GM19395 (cell line): ENCODE measurements at regions not wholly inside any gene's neighbourhood (a gene's known extent, or its start where the extent isn't known, plus 50 kb on each side); places are given as distances from the start of the nearest gene placed in this dataset.

Experiments
- ATAC-seq: cut with Tn5 transposase; IDR thresholded peaks from one replicate; pipeline ENCODE4 v1.9.1; 2021; ENCODE audit warnings: mild to moderate bottlenecking, moderate library complexity; ENCODE audit not compliant: unreplicated experiment

DNA sequence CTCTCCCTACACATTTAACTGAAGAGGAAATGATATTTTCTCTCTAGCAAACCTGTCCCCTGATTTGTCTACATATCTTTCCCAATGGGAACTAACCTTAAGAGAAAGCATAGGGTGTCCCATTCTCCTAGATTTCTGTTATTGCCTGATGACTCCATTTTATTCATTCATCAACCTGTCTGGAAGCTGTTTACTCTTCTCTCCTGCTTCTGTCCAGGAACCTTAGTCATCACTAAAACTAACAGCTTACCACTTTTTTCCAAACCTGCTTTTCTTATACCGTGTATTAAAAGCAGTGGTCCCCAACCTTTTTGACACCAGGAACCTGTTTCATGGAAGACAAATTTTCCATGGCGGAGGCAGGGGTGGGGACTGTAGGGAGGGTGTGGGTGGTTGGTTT, 473.3 kb upstream of the PCDH15 start:
- ATAC-seq: no peak

DNA sequence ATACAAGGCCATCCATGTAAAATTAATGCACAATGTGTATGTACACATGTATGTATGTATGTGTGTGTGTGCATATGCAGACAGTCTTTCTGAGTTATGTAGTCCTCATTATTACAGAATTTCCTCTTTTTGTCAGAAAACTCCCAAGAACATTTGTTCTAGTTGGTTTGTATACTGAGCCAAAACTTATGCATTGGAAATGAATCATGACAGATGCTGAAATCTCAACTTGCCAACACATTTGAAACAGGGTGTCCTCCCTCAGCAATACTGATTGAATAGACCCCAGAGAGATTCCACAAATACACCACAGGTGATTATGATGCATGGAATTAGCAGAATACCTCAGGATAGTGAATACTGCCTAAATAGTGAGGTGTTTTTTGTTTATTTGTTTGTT, 472.9 kb upstream of the PCDH15 start:
- ATAC-seq: no peak

DNA sequence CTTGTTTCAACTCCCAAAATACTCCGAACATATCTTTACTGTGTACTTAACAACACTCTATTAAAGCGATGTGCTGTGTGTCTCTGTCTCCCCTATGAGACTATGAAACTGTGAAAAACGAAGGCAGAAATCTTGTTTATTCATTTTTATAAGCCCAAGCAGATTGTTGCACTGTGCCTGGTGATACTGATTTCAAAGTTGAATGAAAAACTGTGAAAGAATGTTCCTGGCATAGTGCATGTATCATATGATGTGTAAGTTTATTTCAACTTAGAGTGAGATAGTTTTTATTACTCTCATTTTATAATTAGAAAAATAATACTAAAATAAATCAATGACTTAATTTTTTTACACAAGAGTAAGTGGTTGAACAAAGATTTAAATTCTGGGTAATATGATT, 471.9 kb upstream of the PCDH15 start:
- ATAC-seq: no peak

GRCh38 chr10:55266797-55267196, 465.8 kb upstream of the PCDH15 start:
- no peak for ATAC-seq

GRCh38 chr10:55263327-55263726, 462.3 kb upstream of the PCDH15 start:
- ATAC-seq: no peak

- ATAC-seq: no peak
Measured at GRCh38 chr10:55242544-55242943, 441.5 kb upstream of the PCDH15 start.

DNA sequence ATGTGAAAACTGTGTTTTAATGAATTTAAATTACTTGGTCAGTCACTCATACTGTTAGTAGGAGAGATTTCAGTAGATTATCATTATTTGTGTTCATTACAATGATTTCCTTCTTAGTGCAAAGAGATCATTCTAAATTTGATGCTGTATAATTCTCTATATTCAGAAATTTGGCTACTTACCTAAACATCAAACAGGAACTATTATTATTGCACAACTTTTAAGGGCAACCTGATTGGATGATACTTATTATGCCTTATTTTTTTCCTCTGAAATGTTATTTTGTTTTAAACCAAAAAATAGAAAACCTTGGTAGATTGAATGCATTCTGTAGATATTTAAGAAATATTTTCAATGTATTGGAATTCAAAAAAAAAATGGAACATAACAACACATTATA, 436.4 kb upstream of the PCDH15 start:
- ATAC-seq: no peak

DNA sequence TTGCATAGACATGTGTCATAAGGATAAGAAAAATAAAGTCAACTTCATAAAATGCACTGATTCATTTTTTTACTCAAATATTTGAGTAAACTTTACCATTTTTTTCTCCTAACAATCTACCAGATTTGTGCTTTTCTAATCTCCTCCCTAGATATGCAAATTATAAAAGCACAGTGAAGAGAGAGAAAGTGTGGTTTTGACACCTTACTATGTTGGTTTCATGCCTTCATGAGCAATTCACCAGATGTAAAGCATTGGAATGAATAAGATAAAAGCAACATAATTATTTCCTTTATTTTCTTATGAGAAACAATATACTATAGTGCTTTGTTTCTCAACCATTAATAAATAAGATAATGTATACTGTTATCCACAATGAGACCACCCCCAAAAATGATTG, 432.5 kb upstream of the PCDH15 start:
- peak; percentile 90 for ATAC-seq

DNA sequence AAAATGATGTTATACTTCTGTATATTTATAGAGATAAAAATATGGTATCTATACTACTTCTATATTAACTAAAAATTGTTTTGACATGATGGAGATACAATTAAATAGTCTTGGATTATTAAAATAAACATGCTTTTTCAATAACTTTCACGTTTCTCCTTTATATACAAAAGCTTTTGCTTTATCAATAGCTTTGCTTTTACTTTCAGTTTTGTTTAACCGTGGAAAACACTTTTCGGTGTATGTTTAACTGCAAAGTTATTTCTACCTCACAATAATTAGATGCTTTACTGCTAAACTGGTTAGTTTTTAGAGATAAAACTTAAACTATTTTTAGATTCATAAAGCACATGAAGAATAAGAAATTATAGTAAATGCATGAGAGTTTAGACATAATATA, 432.1 kb upstream of the PCDH15 start:
- ATAC-seq: no peak

- no peak for ATAC-seq
Measured at GRCh38 chr10:55232553-55232952, 431.5 kb upstream of the PCDH15 start.

DNA sequence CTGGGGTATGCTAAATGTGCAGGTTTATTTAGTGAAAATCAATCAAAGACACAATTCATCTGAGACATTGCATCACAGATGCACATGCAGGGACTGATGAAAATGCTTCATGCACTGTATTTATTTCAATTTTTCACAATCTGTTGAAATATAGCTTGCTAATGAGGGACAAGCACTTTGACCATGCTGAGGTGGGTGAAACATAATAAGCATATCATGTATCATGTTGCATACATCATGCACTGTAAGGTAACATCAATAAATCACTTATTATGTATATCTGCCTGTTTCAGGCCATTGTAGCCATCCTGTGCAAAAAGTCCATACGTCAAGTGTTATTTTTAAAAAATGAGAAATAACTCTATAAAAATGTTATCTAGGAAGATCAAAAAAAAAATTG, 426.9 kb upstream of the PCDH15 start:
- no peak for ATAC-seq

GRCh38 chr10:55224007-55224781, 423.2 kb upstream of the PCDH15 start:
- no peak for ATAC-seq

DNA sequence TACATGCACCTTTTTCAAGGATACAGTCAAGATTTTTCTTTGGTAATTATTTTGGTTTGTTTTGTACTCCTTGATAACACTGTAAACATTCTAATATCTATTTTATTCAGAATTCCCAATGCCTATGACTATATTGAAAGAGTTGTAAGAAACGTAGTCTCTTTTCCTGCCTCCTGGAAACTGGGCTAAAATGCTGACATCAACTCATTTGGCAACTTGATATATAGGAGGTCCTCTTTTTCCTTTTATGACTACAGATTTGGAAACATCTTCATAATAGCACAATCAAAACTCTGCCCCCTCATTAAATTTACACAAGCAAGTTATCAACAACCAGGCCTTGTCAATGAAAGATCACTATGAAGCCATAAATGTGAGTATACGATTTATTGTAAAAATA, 422.3 kb upstream of the PCDH15 start:
- no peak for ATAC-seq

DNA sequence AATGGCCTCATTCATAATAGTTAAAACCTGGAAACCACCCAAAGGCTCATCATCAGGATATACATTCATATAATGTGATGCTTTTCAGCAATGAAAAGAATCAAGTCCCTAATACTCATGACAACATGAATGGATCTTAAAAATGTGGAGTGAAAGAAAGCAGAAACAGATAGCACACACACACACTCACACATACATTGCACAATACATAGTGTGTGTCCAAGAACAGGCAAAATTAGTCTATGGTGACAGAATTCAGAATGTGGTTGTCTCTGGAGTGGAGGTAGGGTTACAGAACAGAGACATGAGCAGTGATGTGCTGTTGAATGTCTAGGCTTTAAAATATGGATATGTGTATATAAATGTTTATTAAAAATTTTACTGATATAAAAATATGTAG, 419.9 kb upstream of the PCDH15 start:
- no peak for ATAC-seq

DNA sequence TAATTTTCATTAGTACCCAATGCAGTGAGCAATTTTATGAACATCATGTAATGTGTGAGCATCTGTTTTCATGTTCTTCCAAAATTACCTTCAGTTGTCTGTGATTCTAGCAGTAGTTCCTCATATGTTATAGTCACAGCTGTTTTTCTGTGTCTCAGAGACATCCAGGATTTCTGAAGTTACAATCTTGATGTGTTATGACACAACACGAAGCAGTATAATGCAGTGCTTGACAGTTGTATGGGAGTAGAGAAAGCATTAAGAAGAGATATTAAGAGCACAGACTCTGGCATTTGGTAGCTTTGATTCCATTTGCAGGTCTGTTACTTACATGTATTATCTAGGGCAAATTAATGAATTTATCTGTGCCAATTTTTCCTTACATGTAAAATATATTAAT, 414.7 kb upstream of the PCDH15 start:
- no peak for ATAC-seq

DNA sequence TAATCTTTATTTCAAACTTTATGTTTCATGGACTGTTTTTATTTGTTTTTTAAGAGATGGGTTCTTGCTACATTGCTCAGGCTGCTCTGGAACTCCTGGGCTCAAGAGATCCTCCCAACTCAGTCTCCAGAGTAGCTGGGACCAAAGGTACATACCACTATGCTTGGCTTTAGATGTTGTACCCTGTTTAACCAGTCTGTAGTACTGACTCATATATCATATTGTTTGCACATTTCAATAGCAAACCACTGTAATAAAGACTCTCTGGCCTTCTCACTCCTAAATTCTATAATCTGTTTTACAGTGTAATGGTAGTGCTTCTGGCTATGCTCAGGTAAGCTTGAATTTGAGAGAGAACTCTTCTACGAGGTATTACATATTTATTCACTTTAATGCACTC, 413.6 kb upstream of the PCDH15 start:
- ATAC-seq: no peak

DNA sequence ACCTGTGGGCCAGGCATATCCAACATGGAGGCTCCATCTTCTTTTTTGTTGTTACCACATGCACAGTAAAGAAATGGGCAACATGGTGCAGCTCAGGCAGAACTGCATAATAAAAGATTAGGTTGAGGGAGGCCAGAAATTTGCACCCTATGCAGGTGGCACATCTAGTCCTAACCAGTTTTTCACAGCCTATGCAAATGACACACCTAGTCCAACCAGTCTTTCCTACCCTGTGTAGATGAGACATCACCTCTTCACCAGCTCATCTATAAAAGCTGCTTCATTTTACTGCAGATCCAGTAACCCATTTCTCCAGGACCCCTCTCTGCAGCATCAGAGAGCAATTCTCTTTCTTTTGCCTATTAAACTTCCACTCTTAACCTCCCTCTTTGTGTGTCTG, 411.0 kb upstream of the PCDH15 start:
- no peak for ATAC-seq

DNA sequence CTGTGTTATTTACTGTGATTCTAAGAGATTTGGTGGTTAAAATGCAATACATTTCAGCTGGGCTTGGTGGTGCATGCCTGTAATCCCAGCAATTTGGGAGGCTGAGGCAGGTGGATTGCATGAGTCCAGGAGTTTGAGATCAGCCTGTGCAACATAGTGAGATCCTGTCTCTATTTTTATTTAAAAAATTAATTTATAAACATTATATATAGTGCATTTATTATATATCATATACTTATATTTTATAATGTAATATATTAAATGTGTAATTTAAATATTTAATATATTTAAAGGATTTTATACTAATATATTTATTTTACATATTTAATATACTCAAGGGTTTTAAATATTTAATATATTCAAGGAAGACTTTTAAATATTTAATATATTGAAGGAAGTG, 402.8 kb upstream of the PCDH15 start:
- no peak for ATAC-seq

DNA sequence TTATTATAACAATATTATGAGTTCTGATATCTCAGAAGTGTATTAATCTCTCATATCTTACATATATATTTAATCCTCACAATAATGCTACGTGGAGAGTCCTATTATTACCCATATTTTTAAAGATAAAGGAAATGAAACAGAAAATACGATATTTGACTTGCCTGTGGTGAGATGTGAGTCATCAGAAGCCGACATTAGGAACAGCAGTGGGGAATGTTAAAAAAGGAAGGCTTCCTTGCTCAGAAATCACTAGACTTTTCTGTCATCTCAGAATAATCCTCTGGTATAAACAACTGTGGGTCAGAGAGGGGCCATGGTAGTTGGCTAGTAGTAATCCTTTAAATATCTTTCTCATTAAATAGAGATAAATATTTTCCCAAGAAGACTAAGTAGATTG, 402.3 kb upstream of the PCDH15 start:
- ATAC-seq: no peak

DNA sequence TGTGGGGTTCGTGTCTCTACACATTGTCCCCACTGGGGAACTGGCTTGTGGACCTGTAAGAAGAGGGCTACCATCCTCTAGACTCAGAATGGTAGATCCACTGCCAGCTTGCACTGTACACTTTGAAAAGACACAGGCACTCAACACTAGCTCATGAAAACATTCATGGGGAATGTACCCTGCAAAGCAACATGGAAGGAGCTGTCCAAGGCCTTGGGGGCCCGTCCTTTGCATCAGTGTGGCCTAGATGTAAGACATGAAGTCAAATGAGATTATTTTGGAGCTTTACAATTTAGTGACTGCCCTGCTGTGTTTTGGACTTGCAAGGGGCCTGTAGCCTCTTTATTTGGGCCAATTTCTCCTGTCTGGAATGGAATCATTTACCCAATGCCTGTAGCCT, 399.0 kb upstream of the PCDH15 start:
- ATAC-seq: no peak

GRCh38 chr10:55191236-55191860, 390.3 kb upstream of the PCDH15 start:
- no peak for ATAC-seq

DNA sequence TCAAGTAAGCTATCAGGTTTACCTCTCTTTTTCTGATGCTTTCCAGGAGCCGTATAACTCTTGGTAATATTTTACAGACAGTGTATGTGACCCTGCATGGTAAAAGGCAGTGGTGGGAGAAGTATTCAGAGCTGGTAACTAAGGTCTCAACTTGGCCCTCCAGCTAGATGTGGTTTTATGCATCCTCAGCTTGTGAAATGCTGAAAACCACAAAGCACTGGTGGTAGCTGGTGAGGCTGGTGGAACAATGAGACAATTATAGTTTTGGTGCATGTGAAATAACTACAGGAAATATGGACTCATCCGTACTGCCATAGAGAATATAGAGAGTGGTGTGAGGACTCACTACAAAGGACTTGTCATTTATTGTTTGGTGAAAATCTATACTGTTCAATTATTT, 383.0 kb upstream of the PCDH15 start:
- ATAC-seq: no peak

DNA sequence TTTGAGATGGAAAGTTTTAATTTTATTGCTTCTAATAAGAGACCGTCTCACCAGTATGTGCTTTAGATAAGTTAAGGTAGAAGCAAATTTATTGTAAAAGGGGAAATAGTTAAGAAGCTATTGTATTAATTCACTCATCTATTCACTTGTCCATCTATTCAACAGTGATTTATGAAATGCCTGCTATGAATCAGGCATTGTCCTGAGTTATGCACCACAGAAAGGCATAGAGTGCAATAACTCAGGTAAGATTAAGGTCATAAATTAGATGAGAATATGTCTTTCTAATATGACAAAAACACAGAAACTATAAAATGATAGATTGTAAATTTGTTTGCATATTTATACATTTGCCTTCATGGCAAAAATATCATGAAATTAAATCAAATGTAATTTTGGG, 379.3 kb upstream of the PCDH15 start:
- no peak for ATAC-seq
